D721Med (cell line): ENCODE measurements at regions not wholly inside any gene's neighbourhood (a gene's known extent, or its start where the extent isn't known, plus 50 kb on each side); places are given as distances from the start of the nearest gene placed in this dataset.
"Not testable (repeated sequence)": the region's sequence is repeated elsewhere in the genome, so short reads cannot be mapped to it uniquely, and the experiment has no call there.

ENCODE experiments used
- DNase-seq: peaks from one replicate; pipeline ENCODE4 v3.0.0; 2011; ENCODE audit warnings: low spot score; ENCODE audit not compliant: insufficient read length
- FAIRE-seq: peaks from 2 replicates; lab custom pipeline; 2011; peaks lifted over from hg19 to GRCh38; lab: Jason Lieb, UNC
- CTCF ChIP-seq: IDR thresholded peaks from 2 replicates; pipeline ENCODE4 v1.5.1; 2012; ENCODE audit warnings: mild to moderate bottlenecking, control low read depth; ENCODE audit not compliant: insufficient read depth; ENCODE audit errors: missing control alignments

- DNase-seq (no peak), FAIRE-seq (no peak)
- no peak for TF ChIP-seq CTCF
Observed at GRCh38 chr2:125386074-125386473, 1269.9 kb upstream of the GYPC start.

- TF ChIP-seq CTCF: no peak
- DNase-seq: no peak
- FAIRE-seq: no peak
Observed at GRCh38 chr2:125397535-125398251, 1258.3 kb upstream of the GYPC start.

DNA sequence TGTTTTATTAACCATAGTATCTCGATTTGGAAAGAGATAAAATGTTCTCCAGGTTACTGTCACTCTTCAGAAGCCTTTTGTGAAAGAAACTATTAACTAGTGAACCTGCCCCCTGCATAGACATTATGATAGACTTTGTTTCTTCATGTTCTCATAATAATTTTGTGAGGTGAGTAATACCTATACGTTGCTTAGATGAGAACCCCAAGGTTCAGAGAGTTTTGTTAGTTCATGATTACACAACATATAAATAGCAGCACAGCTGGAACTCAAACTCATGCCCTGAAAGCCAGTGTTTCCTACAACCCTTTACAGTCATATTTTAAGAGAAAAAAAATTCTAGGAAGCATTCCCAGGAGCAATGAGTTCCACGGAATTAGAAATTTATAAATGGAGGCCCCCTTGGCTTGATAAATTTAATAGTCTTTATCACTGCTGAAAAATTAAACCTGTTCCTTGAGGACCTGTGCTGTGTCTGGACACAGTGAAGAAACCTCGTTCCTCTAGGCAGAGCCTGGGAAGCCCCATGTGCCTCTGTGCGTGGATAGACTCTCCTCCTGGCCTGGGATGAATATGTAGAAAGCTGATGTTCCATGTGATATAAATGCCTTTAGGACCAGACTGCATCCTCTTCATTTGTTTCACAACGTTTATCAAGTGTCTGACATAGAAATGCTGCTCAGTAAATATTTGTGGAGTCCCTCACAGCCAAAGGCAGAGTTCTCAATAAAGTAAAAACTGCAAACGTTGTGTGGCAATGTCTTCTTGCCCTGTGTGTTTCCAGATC lies 1257.0 kb upstream of the GYPC start:
- no peak for FAIRE-seq
- TF ChIP-seq CTCF: no peak

DNA sequence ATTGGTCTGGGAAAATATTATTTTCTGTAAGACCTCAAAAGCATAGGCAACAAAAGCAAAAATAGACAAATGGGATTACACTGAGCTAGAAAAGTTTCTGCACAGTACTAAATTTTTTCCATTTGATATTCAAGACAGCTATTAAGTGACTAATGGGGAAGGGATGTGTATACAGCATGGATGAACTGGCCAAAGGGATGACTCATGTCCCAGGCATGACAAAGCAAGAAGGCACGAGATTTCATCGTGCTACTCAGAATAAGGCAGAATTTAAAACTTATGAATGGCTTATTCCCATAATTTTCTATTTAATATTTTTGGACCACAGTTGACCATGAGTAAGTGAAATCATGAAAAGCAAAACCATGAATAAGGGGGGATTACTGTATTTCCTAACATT lies 1250.1 kb upstream of the GYPC start:
- FAIRE-seq: no peak
- no peak for DNase-seq
- TF ChIP-seq CTCF: no peak

More for the DNA sequence above, 1257.0 kb upstream of the GYPC start:
- DNase-seq: no peak

GRCh38 chr2:125408874-125409538 lies 1247.0 kb upstream of the GYPC start:
- no peak for TF ChIP-seq CTCF
- FAIRE-seq: no peak
- DNase-seq: no peak

DNA sequence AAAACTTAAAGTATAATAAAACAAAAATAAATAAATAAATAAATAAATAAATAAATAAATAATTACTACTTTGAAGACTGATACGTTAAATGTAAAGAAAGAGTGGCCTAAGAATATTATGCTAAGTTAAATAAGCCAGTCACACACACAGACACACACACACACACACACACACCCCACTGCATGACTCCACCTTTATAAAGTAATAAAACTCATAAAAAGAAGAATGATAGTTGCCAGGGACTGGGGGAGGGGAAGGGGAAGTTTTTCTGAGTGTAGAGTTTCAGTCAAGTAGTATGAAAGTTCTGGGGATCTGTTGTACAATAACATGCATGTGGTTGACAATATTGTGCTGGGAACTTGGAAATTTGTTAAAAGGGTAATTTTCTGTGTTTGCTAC lies 1237.5 kb upstream of the GYPC start:
- FAIRE-seq (no peak), DNase-seq (no peak)
- no peak for TF ChIP-seq CTCF

DNA sequence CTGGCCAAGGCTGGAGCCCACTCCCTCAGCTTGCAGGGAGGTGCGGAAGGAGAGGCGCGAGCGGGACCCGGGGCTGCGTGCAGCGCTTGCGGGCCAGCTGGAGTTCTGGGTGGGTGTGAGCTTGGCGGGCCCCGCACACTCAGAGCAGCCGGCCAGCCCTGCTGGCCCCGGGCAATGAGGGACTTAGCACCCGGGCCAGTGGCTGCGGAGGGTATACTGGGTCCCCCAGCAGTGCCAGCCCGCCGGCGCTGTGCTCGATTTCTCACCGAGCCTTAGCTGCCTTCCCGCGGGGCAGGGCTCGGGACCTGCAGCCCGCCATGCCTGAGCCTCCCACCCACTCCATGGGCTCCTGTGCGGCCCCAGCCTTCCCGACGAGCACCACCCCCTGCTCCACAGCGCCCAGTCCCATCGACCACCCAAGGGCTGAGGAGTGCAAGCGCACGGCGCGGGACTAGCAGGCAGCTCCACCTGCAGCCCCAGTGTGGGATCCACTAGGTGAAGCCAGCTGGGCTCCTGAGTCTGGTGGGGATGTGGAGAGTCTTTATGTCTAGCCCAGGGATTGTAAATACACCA lies 1233.7 kb upstream of the GYPC start:
- not testable (repeated sequence) for DNase-seq, FAIRE-seq
